HepG2 (cell line): ENCODE measurements at regions not wholly inside any gene's neighbourhood (a gene's known extent, or its start where the extent isn't known, plus 50 kb on each side); places are given as distances from the start of the nearest gene placed in this dataset.
A peak's percentile ranks its signal among the peaks of the same experiment; 100 is the strongest.

ENCODE experiments used
- ATAC-seq: fragments of 200-7000 bp; cut with Tn5 transposase; 3 replicates; pipeline ENCODE4 v1.9.1; 2020; ENCODE audit warnings: mild to moderate bottlenecking, moderate library complexity
- BruUV-seq: library from RNA; stranded (reverse); fragments of 400-500 nt; replicated peaks from 2 replicates; lab custom pipeline; 2021; lab: Mats Ljungman, UMichigan
- CTCF ChIA-PET: fragments of 300-600 bp; formaldehyde crosslinking; extraction: SDS; loops from one replicate; lab custom pipeline; 2021; ENCODE audit warnings: low total read pairs, inconsistent platforms, low intra/inter-chr PET ratio; lab: Yijun Ruan, JAX
- POLR2A ChIA-PET: fragments of 350-600 bp; sonication (Branson Sonifier 250); formaldehyde crosslinking; loops from one replicate; lab custom pipeline; 2020; ENCODE audit warnings: antibody characterized with exemption, inconsistent platforms; lab: Yijun Ruan, JAX
- DNase-seq: peaks from one replicate; pipeline ENCODE4 v3.0.0-alpha.2; 2015; ENCODE audit warnings: low spot score
- FAIRE-seq: peaks from 3 replicates; lab custom pipeline; 2011; peaks lifted over from hg19 to GRCh38; lab: Jason Lieb, UNC
- H2AFZ ChIP-seq: one replicate; pipeline ENCODE4 v1.6.1; 2011; ENCODE audit warnings: low read length, inconsistent platforms
- H3K27ac ChIP-seq: fragments of 300-600 bp; 3 replicates; pipeline ENCODE4 v1.8.0; 2011; ENCODE audit warnings: mixed run types, mild to moderate bottlenecking, mixed read lengths, low read length, inconsistent platforms; ENCODE audit not compliant: insufficient read depth; ENCODE audit errors: extremely low read length
- H3K27me3 ChIP-seq, 2 experiments: fragments of 200-600 bp in 1 of 2; 2 replicates in 1 of 2; 3 replicates in 1 of 2; pipeline versions ENCODE4 v1.6.0 to v1.8.0; 2011; ENCODE audit warnings: low read length in 2 of 2, mild to moderate bottlenecking in 2 of 2, moderate library complexity in 2 of 2, inconsistent platforms in 1 of 2; ENCODE audit not compliant: insufficient read depth in 2 of 2, control insufficient read depth in 1 of 2
- H3K36me3 ChIP-seq, 2 experiments: fragments of 200-600 bp in 1 of 2; replicated peaks in 1 of 2; 2 replicates in 1 of 2; 3 replicates in 1 of 2; pipeline versions ENCODE4 v1.5.1 to v1.8.0; 2011; ENCODE audit warnings: low read length in 2 of 2, inconsistent platforms in 1 of 2; ENCODE audit not compliant: insufficient read depth in 2 of 2, control insufficient read depth in 1 of 2
- H3K4me1 ChIP-seq: 2 replicates; pipeline ENCODE4 v1.5.1; 2012; ENCODE audit warnings: low read length, inconsistent platforms; ENCODE audit not compliant: insufficient read depth
- H3K4me2 ChIP-seq: 2 replicates; pipeline ENCODE4 v1.6.0; 2011; ENCODE audit warnings: low read depth, low read length, inconsistent platforms
- H3K4me3 ChIP-seq, 3 experiments: fragments of 200-600 bp in 1 of 3; sonication (generic), shearing (Covaris generic) in 1 of 3; replicated peaks in 1 of 3; 2 replicates each; pipeline ENCODE4 v1.5.1; 2011 to 2016; ENCODE audit warnings: low read length in 3 of 3, inconsistent platforms in 2 of 3, low read depth in 2 of 3, mild to moderate bottlenecking in 2 of 3, control low read depth in 1 of 3, mixed read lengths in 1 of 3; ENCODE audit not compliant: insufficient read depth in 1 of 3
- H3K79me2 ChIP-seq: one replicate; pipeline ENCODE4 v1.6.1; 2011; ENCODE audit warnings: low read length, inconsistent platforms; ENCODE audit not compliant: insufficient read depth
- H3K9ac ChIP-seq: 2 replicates; pipeline ENCODE4 v1.6.0; 2011; ENCODE audit warnings: mild to moderate bottlenecking, low read depth, low read length, inconsistent platforms; ENCODE audit not compliant: insufficient read depth
- H3K9me3 ChIP-seq: 2 replicates; pipeline ENCODE4 v1.5.1; 2012; ENCODE audit warnings: mild to moderate bottlenecking, low read length
- H4K20me1 ChIP-seq: 2 replicates; pipeline ENCODE4 v1.6.0; 2011; ENCODE audit warnings: inconsistent platforms, mild to moderate bottlenecking, low read length, moderate library complexity; ENCODE audit not compliant: insufficient read depth
- HHEX ChIP-seq: IDR thresholded peaks from 2 replicates; pipeline ENCODE4 v1.6.1; 2016; ENCODE audit warnings: control low read depth
- HMGA1 ChIP-seq: sonication (generic); formaldehyde crosslinking; conservative IDR thresholded peaks from 2 replicates; pipeline ENCODE4 v1.4.0; 2020; ENCODE audit warnings: missing genetic modification reagents
- RFX1 ChIP-seq: fragments of 450-650 bp; IDR thresholded peaks from 2 replicates; pipeline ENCODE4 v1.6.1; 2017
- SIX1 ChIP-seq: sonication (generic); formaldehyde crosslinking; IDR thresholded peaks from 2 replicates; pipeline ENCODE4 v1.4.0; 2020; ENCODE audit warnings: missing genetic modification reagents, borderline replicate concordance
- ZBTB44 ChIP-seq: sonication (generic); formaldehyde crosslinking; IDR thresholded peaks from 2 replicates; pipeline ENCODE4 v1.4.0; 2020; ENCODE audit warnings: missing genetic modification reagents
- ZFP62 ChIP-seq: sonication (generic); formaldehyde crosslinking; IDR thresholded peaks from 2 replicates; pipeline ENCODE4 v1.4.0; 2020; ENCODE audit warnings: missing genetic modification reagents
- ZNF256 ChIP-seq: sonication (generic); formaldehyde crosslinking; conservative IDR thresholded peaks from 2 replicates; pipeline ENCODE4 v1.4.0; 2020; ENCODE audit warnings: missing genetic modification reagents
- ZNF317 ChIP-seq: sonication (generic); formaldehyde crosslinking; IDR thresholded peaks from 2 replicates; pipeline ENCODE4 v1.5.0; 2020; ENCODE audit warnings: mild to moderate bottlenecking, missing genetic modification reagents
- ZNF7 ChIP-seq: IDR thresholded peaks from 2 replicates; pipeline ENCODE4 v1.6.1; 2016; ENCODE audit warnings: missing biosample characterization, missing genetic modification reagents
- WGBS: methylation state at CpG from one replicate; pipeline ENCODE4 v1.1.6; 2017; ENCODE audit warnings: low lambda C conversion rate; 5-methylcytosine and 5-hydroxymethylcytosine counted together
- in situ Hi-C: cut with HindIII; loops from 2 replicates; pipeline ENCODE4 v1.10.0; 2017; ENCODE audit warnings: low pct_unique_long_range_greater_than_20kb; ENCODE audit not compliant: extremely low pct_ligation_motif_present
- intact Hi-C: fragments of 100-400 bp; cut with micrococcal nuclease; formaldehyde crosslinking; loops from one replicate; pipeline ENCODE4 v1.10.0; 2022; ENCODE audit not compliant: unreplicated experiment

DNA sequence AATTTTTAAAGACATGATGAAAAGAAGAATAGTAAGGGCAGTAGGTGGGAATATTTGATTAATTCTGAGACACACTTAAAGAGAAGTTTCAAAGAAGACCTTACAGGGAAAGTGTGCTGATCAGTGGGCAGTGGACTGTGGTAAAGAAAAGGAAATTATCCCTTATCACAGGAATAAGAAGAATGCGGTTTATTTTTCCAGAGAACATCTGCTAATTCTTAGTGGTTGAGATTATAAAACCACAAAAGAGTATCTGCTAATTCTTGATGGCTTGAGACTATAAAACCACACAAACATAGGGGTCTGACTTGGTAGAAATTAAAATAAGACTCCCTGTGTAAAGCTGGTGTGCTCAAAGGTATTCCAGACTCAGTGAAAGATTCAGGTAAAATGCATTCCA is 60.0 kb upstream of the KCTD3 start (continued):
- TF ChIP-seq ZBTB44 (CRISPR knock-in tag) (no peak), ZNF7 (CRISPR knock-in tag) (no peak), HMGA1 (no peak), ZNF256 (CRISPR knock-in tag) (no peak), ZFP62 (no peak), HHEX (CRISPR knock-in tag) (no peak)

- no TSS peak for BruUV-seq
- ChIA-PET POLR2A (no interaction called here), CTCF (no interaction called here)
- Histone ChIP-seq H3K9me3 (peaks cover 12% of the 10 kb centered on the region), H3K4me1 (no peaks in the 10 kb centered on the region), H3K79me2 (no peaks in the 10 kb centered on the region), H3K9ac (no peak overlapping the region), H3K4me3 (no peak overlapping the region), H3K27me3 (no peaks in the 10 kb centered on the region), H4K20me1 (no peaks in the 10 kb centered on the region), H2AFZ (no peak overlapping the region), H3K4me2 (no peak overlapping the region), H3K36me3 (no peaks in the 10 kb centered on the region), H3K27ac (no peak overlapping the region)
- 2% methylated on average over 3 of the region's 3 CpGs for WGBS
- ATAC-seq, result no peak
- TF ChIP-seq RFX1, result no peak
- TF ChIP-seq ZNF317 (CRISPR knock-in tag), result 0 out of 2 replicates have a peak, but pooled peaks have one; percentile 28
- no peak for TF ChIP-seq SIX1 (CRISPR knock-in tag)
- in situ Hi-C loops, result no loop called here
- FAIRE-seq, result no peak
- intact Hi-C loops, result no loop called here
- no peak for DNase-seq
Measured at GRCh38 chr1:215508311-215508710, 58.8 kb upstream of the KCTD3 start.
